Right ventricle myocardium superior (tissue), 1 donor: ENCODE measurements at regions not wholly inside any gene's neighbourhood (a gene's known extent, or its start where the extent isn't known, plus 50 kb on each side); places are given as distances from the start of the nearest gene placed in this dataset.
A peak's percentile ranks its signal among the peaks of the same experiment; 100 is the strongest.
"Not testable (repeated sequence)": the region's sequence is repeated elsewhere in the genome, so short reads cannot be mapped to it uniquely, and the experiment has no call there.

Source experiments
- ATAC-seq: fragments of 200-7000 bp; cut with Tn5 transposase; one replicate; pipeline ENCODE4 v1.9.1; 2020; ENCODE audit warnings: mild to moderate bottlenecking; ENCODE audit not compliant: poor library complexity
- DNase-seq: peaks from one replicate; pipeline ENCODE4 v3.0.0-alpha.2; 2020
- intact Hi-C: fragments of 100-400 bp; cut with DNase I; formaldehyde crosslinking; loops from one replicate; pipeline ENCODE4 v1.11.2; 2022
- donor health status: DM: no; HTN: yes; CAD: no; lungs with severe emphysema.

GRCh38 chr7:112986256-112987031, 100.2 kb downstream of the GPR85 start:
- intact Hi-C loops, result no loop called here
- DNase-seq (no peak), ATAC-seq (peak; percentile 37)

GRCh38 chr7:112985377-112985987, 101.1 kb downstream of the GPR85 start:
- DNase-seq (no peak), ATAC-seq (peak; percentile 77)
- intact Hi-C loops, result no loop called here

DNA sequence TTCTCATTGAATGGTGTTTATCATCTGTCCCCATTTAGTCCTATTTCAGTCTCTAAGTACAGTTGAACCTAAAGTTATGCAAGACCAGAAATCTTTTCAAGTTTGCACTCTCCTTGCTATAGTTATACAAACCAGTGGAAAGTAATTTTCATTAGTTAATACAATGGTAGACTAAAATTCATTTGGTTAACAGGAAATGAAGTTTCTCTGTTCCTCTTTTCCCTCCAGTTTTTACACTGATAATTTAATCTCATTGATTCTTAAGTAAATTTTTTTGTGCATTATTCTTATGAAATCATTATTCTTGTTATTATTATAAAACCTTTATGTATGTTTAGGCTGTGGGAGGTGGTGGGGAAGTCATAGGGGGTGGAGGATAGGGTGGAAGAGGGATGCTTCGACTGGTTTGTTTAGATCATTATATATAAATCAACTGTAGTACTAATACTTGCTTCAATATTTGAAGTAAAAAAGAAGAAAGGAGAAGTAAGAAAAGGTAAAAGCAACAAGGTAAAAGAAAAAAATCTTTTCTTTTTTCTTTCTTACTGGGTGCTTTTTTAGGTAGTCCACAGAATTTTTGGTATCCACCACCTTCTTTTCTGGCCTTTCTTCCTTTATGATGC, 104.1 kb downstream of the GPR85 start:
- no peak for DNase-seq
- no peak for ATAC-seq
- intact Hi-C loops, result no loop called here

DNA sequence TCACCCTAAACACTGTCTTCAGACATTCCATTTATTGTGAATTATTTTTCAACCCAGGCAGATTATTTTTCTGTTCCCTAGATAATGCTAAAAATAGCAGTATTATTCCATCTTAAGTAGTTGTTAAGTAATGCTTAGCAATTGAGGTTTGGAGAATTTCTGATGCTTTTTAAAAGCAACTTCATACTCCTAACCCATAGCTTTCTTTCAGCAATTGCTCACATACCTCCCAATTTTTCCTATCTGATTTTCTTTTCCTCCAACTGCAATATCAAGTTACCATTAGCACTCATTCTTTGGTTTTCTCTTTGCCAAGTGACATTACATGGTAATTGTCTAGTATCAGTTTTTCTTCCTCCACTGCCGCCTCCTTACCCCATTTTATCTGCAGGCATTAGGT, 104.7 kb downstream of the GPR85 start:
- ATAC-seq, result no peak
- intact Hi-C loops, result no loop called here

DNA sequence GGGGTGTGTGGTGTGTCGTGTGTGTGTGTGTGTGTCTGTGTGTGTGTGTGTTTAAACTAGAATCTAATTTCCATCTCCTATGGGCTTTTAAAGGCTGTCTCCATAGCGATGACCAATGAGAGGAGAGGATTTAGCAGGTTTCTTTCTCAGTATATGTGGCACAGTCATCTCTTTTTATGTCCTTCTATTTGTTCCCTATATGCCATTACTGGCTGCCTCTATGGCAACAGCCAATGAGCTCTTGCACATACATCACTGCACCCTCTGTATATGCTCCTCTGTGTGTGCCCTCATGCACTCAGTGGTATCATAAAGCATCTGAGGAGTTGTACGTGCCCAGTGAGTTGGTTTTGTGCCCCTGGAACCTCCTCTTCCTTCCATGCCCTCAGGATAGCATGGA, 107.6 kb downstream of the GPR85 start:
- not testable (repeated sequence) for ATAC-seq, DNase-seq

More for the DNA sequence above, 104.7 kb downstream of the GPR85 start:
- no peak for DNase-seq

DNA sequence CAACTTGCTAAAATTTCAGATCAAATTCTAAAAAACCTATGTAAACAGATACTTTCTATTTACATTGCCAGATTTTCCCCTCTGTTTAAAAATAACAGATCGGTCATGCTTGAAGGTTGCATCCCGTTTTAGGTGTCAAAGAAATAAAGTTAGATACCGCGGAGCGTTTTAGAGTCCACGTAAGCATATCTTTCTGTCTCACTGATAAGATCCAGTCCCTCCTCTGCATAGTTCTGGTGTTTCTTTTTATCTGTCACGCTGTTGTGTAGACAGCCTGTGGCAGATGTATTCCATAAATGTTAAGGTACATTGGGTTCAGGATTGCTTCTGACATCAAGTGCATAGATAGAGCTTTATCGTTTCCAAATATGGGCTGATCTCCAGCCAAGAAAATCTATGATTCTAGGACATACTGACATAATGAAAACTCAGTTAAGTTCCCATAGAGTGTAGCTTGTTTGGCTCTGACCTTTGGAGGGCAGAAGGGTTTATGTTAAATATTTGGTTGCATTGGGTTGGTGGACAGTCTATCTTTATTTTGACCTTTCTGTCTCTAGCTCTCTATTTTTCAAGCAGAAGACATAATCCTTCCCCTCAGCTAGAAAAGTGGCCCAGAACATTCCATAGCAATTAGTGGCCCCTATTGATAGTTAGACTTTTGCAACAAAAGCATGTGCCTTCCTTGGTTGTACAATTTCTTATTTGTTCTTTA, 109.2 kb downstream of the GPR85 start:
- DNase-seq, intact Hi-C loops: not testable (repeated sequence)
- peak; percentile 93 for ATAC-seq

More for the DNA sequence above, 107.6 kb downstream of the GPR85 start:
- intact Hi-C loops, result not testable (repeated sequence)

DNA sequence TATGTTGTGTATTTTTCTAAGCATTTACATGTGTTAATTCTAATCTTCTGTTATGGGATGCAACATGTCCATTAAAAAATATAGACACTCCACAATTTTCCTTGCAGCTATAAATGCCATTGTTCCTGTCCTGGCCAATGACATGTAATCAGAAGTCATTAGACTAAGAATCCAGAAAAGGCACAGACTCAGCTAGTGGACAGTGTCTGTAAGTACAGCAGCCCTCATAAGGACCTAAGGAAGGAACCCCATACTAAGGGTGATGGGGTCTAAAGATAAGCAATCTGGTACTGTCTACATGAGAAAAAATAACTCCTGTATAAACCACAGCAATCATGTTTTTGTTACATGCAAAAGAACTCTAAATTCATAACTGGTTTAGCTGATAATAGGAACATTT, 115.9 kb downstream of the GPR85 start:
- peak; percentile 26 for ATAC-seq
- no peak for DNase-seq
- intact Hi-C loops, result no loop called here

GRCh38 chr7:112969946-112970345, 116.7 kb downstream of the GPR85 start:
- ATAC-seq (no peak), DNase-seq (no peak)
- intact Hi-C loops, result no loop called here

- DNase-seq (no peak), ATAC-seq (no peak)
- intact Hi-C loops, result no loop called here
These were observed 121.1 kb downstream of the GPR85 start for GRCh38 chr7:112965506-112965905.

- intact Hi-C loops, result no loop called here
- DNase-seq, result no peak
- ATAC-seq, result no peak
These were observed 123.0 kb downstream of the GPR85 start for GRCh38 chr7:112963634-112964033.

GRCh38 chr7:112962815-112963214, 123.8 kb downstream of the GPR85 start:
- intact Hi-C loops, result no loop called here
- DNase-seq, result no peak
- no peak for ATAC-seq

- DNase-seq, result no peak
- ATAC-seq, result no peak
- intact Hi-C loops, result no loop called here
These were observed 127.4 kb downstream of the GPR85 start for GRCh38 chr7:112959276-112959675.

- intact Hi-C loops, result no loop called here
These were observed 127.9 kb downstream of the GPR85 start for GRCh38 chr7:112958775-112959174.

GRCh38 chr7:112957901-112958300, 128.7 kb downstream of the GPR85 start:
- DNase-seq (no peak), ATAC-seq (no peak)
- intact Hi-C loops, result no loop called here

More at GRCh38 chr7:112958775-112959174, 127.9 kb downstream of the GPR85 start:
- no peak for DNase-seq
- ATAC-seq, result no peak

- intact Hi-C loops, DNase-seq, ATAC-seq: not testable (repeated sequence)
These were observed 133.6 kb downstream of the GPR85 start for GRCh38 chr7:112953031-112953430.

GRCh38 chr7:112951070-112951469, 135.6 kb downstream of the GPR85 start:
- DNase-seq, result no peak
- no peak for ATAC-seq
- intact Hi-C loops, result no loop called here

DNA sequence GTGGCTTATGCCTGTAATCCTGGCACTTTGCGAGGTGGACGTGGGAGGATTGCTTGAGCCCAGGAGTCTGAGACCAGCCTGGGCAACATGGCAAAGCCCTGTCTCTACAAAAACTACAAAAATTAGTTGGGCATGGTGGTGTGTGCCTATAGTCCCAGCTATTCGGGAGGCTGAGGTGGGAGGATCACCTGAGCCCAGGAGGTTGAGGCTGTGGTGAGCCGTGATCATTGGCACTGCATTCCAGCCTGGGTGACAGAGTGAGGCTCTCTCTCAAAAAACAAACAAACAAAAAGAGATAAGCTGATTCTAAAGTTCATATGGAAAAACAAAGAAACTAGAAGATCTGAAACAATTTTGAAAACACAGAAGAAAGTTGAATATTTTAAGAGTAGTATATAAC, 136.9 kb downstream of the GPR85 start:
- DNase-seq, intact Hi-C loops, ATAC-seq: not testable (repeated sequence)

DNA sequence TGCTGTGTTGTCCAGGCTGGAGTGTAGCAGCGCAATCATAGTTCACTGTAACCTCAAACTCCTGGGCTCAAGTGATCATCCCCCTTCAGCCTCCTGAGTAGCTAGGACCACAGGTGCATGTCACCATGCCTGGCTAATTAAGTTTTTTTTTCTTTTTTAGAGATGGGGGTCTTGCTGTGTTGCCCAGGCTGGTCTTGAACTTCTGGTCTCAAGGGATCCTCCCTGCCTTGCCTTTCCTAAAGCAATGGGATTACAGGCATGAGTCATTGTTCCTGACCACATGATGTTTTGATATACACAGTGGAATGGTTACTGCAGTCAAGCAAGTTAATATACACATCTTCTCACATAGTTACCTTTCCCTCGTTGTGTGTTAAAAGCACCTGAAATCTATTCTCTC, 140.3 kb downstream of the GPR85 start:
- DNase-seq (no peak), ATAC-seq (no peak)
- intact Hi-C loops, result no loop called here

GRCh38 chr7:112945046-112945445, 141.6 kb downstream of the GPR85 start:
- ATAC-seq (no peak), DNase-seq (no peak)
- intact Hi-C loops, result no loop called here
